Stimulated activated naive CD8-positive, alpha-beta T cell treated with anti-CD3 and anti-CD28 coated beads, Interleukin-15, amount 100 ng/mL, for 72 hours (primary cell): ENCODE measurements at regions not wholly inside any gene's neighbourhood (a gene's known extent, or its start where the extent isn't known, plus 50 kb on each side); places are given as distances from the start of the nearest gene placed in this dataset.
"Not testable (repeated sequence)": the region's sequence is repeated elsewhere in the genome, so short reads cannot be mapped to it uniquely, and the experiment has no call there.

Experiments used
- ATAC-seq: fragments of 150-1000 bp; cut with Tn5 transposase; 2 replicates; pipeline ENCODE4 v1.10.0; 2021; ENCODE audit warnings: mild to moderate bottlenecking, moderate library complexity
- DNase-seq, 2 donors: peaks; one replicate each; pipeline ENCODE4 v3.0.0; 2021 to 2022
- H3K27ac Mint-ChIP-seq, 2 donors: one replicate each; pipeline ENCODE4 v1.8.0; 2022; ENCODE audit warnings: mild to moderate bottlenecking in 2 of 2, mixed read lengths in 2 of 2, moderate library complexity in 2 of 2
- H3K27me3 Mint-ChIP-seq: one replicate; pipeline ENCODE4 v1.8.0; 2022; ENCODE audit warnings: mixed read lengths
- H3K4me1 Mint-ChIP-seq: one replicate; pipeline ENCODE4 v1.8.0; 2022; ENCODE audit warnings: mild to moderate bottlenecking, mixed read lengths
- H3K4me3 Mint-ChIP-seq, 2 donors: one replicate each; pipeline ENCODE4 v1.8.0; 2022; ENCODE audit warnings: mild to moderate bottlenecking in 2 of 2, mixed read lengths in 2 of 2, moderate library complexity in 1 of 2
- H3K9me3 Mint-ChIP-seq, 2 donors: one replicate each; pipeline ENCODE4 v1.8.0; 2022; ENCODE audit warnings: mixed read lengths in 2 of 2

DNA sequence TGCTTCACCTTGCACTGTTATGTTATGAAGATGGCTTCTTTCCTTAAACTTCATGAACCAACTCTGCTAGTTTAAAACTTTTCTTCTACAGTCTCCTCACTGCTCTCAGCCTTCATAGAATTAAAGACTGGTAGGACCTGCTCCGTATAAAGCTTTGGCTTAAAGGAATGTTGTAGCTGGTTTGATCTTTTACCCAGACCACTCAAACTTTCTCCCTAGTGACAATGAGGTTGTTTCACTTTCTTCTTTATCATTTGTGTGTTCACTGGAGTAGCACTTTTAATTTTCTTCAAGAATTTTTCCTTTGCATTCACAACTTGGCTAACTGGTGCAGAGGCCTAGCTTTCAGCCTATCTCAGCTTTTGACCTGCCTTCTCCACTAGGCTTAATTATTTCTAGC lies 316.4 kb upstream of the RNF32 start:
- Mint-ChIP-seq H3K4me1 (no peaks in the 10 kb centered on the region), H3K27me3 (peaks cover 46% of the 10 kb centered on the region), H3K4me3 (no peak overlapping the region), H3K27ac (no peak overlapping the region), H3K9me3 (no peaks in the 10 kb centered on the region)
- DNase-seq = no peak
- no peak for ATAC-seq

DNA sequence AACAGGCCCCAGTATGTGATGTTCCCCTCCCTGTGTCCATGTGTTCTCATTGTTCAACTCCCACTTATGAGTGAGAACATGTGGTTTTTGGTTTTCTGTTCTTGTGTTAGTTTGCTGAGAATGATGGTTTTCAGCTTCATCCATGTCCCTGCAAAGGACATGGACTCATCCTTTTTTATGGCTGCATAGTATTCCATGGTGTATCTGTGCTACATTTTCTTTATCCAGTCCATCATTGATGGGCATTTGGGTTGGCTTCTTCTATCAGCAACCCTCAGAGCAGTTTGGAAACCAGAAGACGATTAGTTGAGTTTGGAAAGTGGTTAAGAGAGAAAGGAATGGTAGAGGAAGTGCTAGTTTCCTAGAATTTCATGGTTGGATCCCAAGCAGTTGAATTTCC lies 319.1 kb upstream of the RNF32 start:
- H3K27ac Mint-ChIP-seq, H3K9me3 Mint-ChIP-seq, ATAC-seq, DNase-seq, H3K4me3 Mint-ChIP-seq, H3K4me1 Mint-ChIP-seq: not testable (repeated sequence)
- H3K27me3 Mint-ChIP-seq = peaks cover 48% of the 10 kb centered on the region

GRCh38 chr7:156318926-156319325 lies 321.6 kb upstream of the RNF32 start:
- Mint-ChIP-seq H3K4me3 (no peak overlapping the region), H3K4me1 (no peaks in the 10 kb centered on the region), H3K9me3 (peaks cover 8 to 18% of the 10 kb centered on the region in 2 donors), H3K27me3 (peaks cover 49% of the 10 kb centered on the region), H3K27ac (no peak overlapping the region)
- no peak for DNase-seq
- ATAC-seq = no peak

- Mint-ChIP-seq H3K4me1 (no peaks in the 10 kb centered on the region), H3K27me3 (peaks cover 46% of the 10 kb centered on the region), H3K27ac (no peak overlapping the region), H3K9me3 (peaks cover 8 to 18% of the 10 kb centered on the region in 2 donors), H3K4me3 (no peak overlapping the region)
- DNase-seq = no peak
- no peak for ATAC-seq
These were observed 322.1 kb upstream of the RNF32 start for GRCh38 chr7:156318426-156318825.

DNA sequence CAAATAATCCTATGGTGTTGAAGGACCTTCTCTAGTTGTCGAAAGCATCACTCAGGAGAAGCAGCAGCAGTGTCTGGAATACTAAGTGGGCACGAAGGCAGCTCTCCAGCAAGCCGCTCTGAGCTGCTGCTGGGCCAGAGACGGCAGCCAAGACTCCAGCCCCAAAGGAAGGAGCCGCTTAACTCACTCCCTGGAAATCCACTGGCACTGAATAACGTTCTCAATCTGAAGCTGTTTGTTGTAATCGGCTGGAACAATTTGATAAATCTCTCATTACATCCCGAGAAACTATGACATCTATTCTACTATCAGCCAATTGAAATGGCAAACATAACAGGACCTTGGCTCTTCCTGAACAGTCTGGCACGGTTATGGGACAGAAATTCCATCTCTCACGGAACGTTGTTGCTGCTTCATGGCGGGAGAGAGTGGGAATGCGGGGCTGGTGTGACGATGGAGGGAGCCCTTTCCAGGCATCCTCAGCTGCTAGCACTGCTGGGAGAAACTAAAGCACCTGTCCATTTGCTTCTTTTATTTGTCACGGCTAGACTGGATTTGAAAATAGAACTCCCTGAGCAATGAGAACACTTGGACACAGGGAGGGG lies 331.5 kb upstream of the RNF32 start:
- Mint-ChIP-seq H3K27ac (no peak overlapping the region), H3K4me3 (no peak overlapping the region), H3K27me3 (peaks cover 36% of the 10 kb centered on the region), H3K4me1 (no peaks in the 10 kb centered on the region), H3K9me3 (no peaks in the 10 kb centered on the region)
- ATAC-seq (no peak), DNase-seq (no peak)

DNA sequence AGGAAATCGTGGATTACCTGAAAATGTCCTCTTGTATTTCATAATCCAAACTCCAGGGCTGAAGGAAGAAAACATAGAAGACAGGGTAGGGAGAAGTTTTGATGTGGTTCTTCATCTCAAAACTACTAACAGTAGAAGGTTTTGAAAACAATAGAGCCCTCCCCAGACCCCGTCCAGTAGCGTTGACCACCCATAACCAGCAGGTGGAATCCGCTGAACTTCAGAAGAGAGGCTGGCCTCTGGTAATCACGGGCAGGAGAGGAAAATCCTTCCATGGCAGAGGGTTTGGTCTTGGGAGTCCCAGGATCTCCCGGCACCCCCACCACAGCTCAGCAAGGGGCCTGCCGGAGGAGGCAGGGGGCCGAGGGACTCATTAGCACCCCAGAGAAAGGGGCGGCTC lies 333.4 kb upstream of the RNF32 start:
- DNase-seq (no peak), ATAC-seq (no peak)
- H3K4me3 Mint-ChIP-seq = no peak overlapping the region

GRCh38 chr7:156305351-156305750 lies 335.2 kb upstream of the RNF32 start:
- Mint-ChIP-seq H3K4me1 (no peaks in the 10 kb centered on the region), H3K27me3 (peaks cover 13% of the 10 kb centered on the region), H3K9me3 (no peaks in the 10 kb centered on the region), H3K4me3 (no peak overlapping the region), H3K27ac (no peak overlapping the region)
- no peak for ATAC-seq
- DNase-seq = no peak

More for the DNA sequence above, 333.4 kb upstream of the RNF32 start:
- Mint-ChIP-seq H3K27me3 (peaks cover 25% of the 10 kb centered on the region), H3K9me3 (no peaks in the 10 kb centered on the region), H3K4me1 (no peaks in the 10 kb centered on the region), H3K27ac (no peak overlapping the region)

DNA sequence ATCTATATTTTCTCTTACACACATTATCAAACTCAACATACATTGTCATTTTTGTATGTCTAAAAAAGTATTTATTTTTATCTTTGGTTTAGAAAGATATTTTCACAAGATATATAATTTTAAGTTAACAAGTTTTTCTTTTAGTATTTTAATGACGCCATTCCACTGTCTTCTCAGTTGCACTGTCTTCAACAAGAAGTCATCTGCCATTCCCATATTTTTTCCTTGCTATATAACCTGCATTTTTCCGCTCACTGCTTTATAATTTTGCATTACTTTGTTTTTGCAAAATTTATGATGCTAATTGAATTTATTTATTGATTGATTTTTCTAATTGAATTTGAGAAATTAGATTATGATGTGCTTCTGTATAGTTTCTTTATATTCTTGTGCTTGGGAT lies 357.8 kb upstream of the RNF32 start:
- DNase-seq = no peak
- no peak for ATAC-seq
- H3K27ac Mint-ChIP-seq = no peak overlapping the region
- H3K27me3 Mint-ChIP-seq = peaks cover 28% of the 10 kb centered on the region
- H3K4me1 Mint-ChIP-seq = no peaks in the 10 kb centered on the region
- peaks cover 18 to 21% of the 10 kb centered on the region in 2 donors for H3K9me3 Mint-ChIP-seq
- no peak overlapping the region for H3K4me3 Mint-ChIP-seq

DNA sequence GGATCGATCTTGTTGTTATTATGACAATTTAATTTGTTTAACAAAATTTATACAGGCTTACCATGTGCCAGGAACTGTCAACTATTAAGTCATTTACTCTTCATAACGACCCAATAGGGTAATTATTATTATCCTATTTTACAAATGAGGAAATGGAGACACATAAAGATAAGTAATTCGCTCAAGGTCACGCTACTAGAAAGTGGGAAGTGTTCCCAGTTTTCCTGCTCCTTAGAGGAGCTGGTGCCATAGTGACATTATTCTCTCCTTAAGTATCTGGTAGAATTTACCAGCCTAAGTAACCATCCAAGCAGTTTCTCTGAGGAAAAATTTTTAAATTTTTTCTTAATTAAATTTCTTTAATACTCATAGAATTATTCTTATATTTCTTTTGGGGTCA lies 360.9 kb upstream of the RNF32 start:
- no peak overlapping the region for H3K27ac Mint-ChIP-seq
- no peaks in the 10 kb centered on the region for H3K4me1 Mint-ChIP-seq
- H3K4me3 Mint-ChIP-seq = no peak overlapping the region
- H3K27me3 Mint-ChIP-seq = peaks cover 34% of the 10 kb centered on the region
- ATAC-seq (no peak), DNase-seq (no peak)
- peaks cover 18% of the 10 kb centered on the region in 2 donors for H3K9me3 Mint-ChIP-seq

GRCh38 chr7:156275292-156275691 lies 365.3 kb upstream of the RNF32 start:
- Mint-ChIP-seq H3K4me3 (no peak overlapping the region), H3K4me1 (no peaks in the 10 kb centered on the region), H3K27ac (no peak overlapping the region), H3K9me3 (no peaks in the 10 kb centered on the region), H3K27me3 (peaks cover 47% of the 10 kb centered on the region)
- ATAC-seq = no peak
- no peak for DNase-seq

DNA sequence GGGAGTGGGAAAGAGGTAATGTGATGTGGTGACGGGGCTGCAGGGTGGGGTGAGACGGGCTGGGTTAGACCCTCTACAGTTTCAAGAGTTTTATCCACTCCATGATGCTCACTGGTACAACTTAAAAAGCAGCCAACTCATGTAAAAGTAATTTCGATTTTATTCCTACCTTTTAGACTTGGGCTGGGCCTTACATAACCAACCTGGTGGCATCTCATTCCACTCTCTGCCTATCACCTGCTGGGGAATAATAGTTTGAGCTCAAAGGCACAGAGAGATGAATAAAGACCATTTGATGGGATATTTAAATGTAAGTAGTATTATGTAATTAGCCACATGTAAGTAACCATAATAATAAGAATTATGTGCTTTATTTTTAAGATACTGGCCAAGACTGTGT lies 366.0 kb upstream of the RNF32 start:
- no peak for ATAC-seq
- no peaks in the 10 kb centered on the region for H3K4me1 Mint-ChIP-seq

GRCh38 chr7:156261581-156261980 lies 379.0 kb upstream of the RNF32 start:
- H3K4me1 Mint-ChIP-seq = no peaks in the 10 kb centered on the region
- H3K27me3 Mint-ChIP-seq = peaks cover 56% of the 10 kb centered on the region
- no peak overlapping the region for H3K27ac Mint-ChIP-seq
- ATAC-seq (no peak), DNase-seq (no peak)
- no peak overlapping the region for H3K4me3 Mint-ChIP-seq
- H3K9me3 Mint-ChIP-seq = peaks cover 0 to 17% of the 10 kb centered on the region in 2 donors

More for the DNA sequence above, 366.0 kb upstream of the RNF32 start:
- DNase-seq = no peak
- Mint-ChIP-seq H3K4me3 (no peak overlapping the region), H3K9me3 (no peaks in the 10 kb centered on the region), H3K27ac (no peak overlapping the region), H3K27me3 (peaks cover 48% of the 10 kb centered on the region)

DNA sequence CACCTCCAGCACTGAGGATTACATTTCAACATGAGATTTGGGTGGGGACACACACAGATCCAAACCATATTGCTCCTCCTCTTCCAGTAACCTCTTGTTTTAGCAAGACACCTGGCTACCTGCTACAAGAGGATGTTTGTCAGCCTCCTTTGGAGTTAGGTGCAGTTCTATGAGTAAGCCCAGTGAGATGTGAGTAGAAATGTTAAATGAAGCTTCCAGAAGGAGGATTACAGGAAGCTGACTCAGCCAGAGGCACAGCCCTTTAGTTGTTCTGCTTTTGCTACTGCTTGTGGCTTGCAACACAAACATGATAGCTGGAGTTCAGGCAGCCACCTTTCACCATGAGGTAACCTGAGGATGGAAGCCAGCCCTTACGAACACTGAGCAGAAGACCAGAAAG lies 382.7 kb upstream of the RNF32 start:
- H3K4me1 Mint-ChIP-seq = no peaks in the 10 kb centered on the region
- H3K9me3 Mint-ChIP-seq = peaks cover 0 to 17% of the 10 kb centered on the region in 2 donors
- peaks cover 70% of the 10 kb centered on the region for H3K27me3 Mint-ChIP-seq
- H3K27ac Mint-ChIP-seq = no peak overlapping the region
- DNase-seq (no peak), ATAC-seq (no peak)
- no peak overlapping the region for H3K4me3 Mint-ChIP-seq

GRCh38 chr7:156255635-156256034 lies 384.9 kb upstream of the RNF32 start:
- H3K4me3 Mint-ChIP-seq = no peak overlapping the region
- H3K9me3 Mint-ChIP-seq = peaks cover 0 to 17% of the 10 kb centered on the region in 2 donors
- H3K27ac Mint-ChIP-seq = no peak overlapping the region
- no peak for ATAC-seq
- peaks cover 79% of the 10 kb centered on the region for H3K27me3 Mint-ChIP-seq
- no peaks in the 10 kb centered on the region for H3K4me1 Mint-ChIP-seq
- no peak for DNase-seq

DNA sequence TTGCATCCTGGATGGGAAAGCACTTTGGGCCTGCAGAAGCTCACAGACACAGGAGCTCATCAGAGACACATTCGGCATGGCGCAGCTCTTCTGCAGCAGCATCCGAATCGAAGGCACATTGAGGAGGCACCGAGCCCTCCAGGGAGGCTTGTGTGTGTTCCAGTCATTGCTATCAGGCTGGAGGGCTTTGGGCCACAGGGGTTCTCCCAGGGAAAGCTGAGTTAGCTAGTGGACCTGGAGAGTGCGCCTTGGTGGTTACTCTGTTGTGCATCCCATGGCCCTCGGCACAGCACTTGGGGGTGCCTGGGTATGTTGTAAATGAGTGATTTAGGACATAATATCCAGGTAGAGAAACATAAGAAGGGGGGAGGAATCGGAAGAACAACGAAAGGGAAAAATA lies 388.7 kb upstream of the RNF32 start:
- no peak for DNase-seq
- no peak overlapping the region for H3K4me3 Mint-ChIP-seq
- H3K27ac Mint-ChIP-seq = no peak overlapping the region
- no peaks in the 10 kb centered on the region for H3K9me3 Mint-ChIP-seq
- no peak for ATAC-seq
- H3K4me1 Mint-ChIP-seq = no peaks in the 10 kb centered on the region
- H3K27me3 Mint-ChIP-seq = peaks cover 73% of the 10 kb centered on the region

DNA sequence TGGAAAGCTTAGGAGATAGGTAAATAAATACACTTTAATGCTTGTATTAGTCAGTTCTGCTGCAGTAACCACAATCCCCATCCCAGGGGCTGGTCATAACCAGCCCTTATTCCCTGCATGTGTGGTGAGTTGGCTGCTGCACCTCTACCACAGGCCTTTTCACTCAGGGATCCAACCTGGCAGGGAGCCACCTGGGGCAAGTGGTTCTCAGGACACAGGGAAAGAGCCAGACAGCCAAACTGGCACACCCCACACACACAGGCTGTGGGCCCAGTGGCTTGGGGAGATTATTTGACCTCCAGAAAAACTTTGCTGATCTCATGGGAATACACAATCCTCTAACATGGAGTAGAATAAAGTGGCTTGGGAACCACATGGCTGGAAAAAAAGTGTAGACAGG lies 400.0 kb upstream of the RNF32 start:
- Mint-ChIP-seq H3K27ac (no peak overlapping the region), H3K9me3 (no peaks in the 10 kb centered on the region), H3K27me3 (peaks cover 27% of the 10 kb centered on the region), H3K4me3 (no peak overlapping the region), H3K4me1 (no peaks in the 10 kb centered on the region)
- ATAC-seq (no peak), DNase-seq (no peak)
